HCT116 (cell line): ENCODE measurements at regions not wholly inside any gene's neighbourhood (a gene's known extent, or its start where the extent isn't known, plus 50 kb on each side); places are given as distances from the start of the nearest gene placed in this dataset.

Experiments used
- ATAC-seq: fragments of 200-7000 bp; cut with Tn5 transposase; 2 replicates; pipeline ENCODE4 v1.9.1; 2020; ENCODE audit warnings: mild to moderate bottlenecking, moderate library complexity
- BruUV-seq: library from RNA; stranded (reverse); fragments of 400-500 nt; replicated peaks from 2 replicates; lab custom pipeline; 2021; lab: Mats Ljungman, UMichigan
- CTCF ChIA-PET: fragments of 300-600 bp; sonication (Branson Sonifier 250); formaldehyde crosslinking; loops from one replicate; lab custom pipeline; 2021; ENCODE audit warnings: antibody characterized with exemption; lab: Charles Lee
- POLR2A ChIA-PET: fragments of 300-600, 350-600 bp; sonication (Branson Sonifier 250); formaldehyde crosslinking; loops from one replicate; lab custom pipeline; 2021; ENCODE audit warnings: antibody characterized with exemption; lab: Charles Lee
- RAD21 ChIA-PET, 2 experiments: fragments of 300-600 bp; sonication (Branson Sonifier 250); formaldehyde crosslinking; loops; one replicate each; lab custom pipeline; 2023; ENCODE audit warnings: low total read pairs in 2 of 2; ENCODE audit not compliant: uncharacterized antibody in 2 of 2, unreplicated experiment in 2 of 2, low non-redundant PET in 1 of 2; lab: Charles Lee
- DNase-seq: peaks from one replicate; pipeline ENCODE4 v3.0.0-alpha.2; 2010; ENCODE audit warnings: low read depth, low spot score
- H2AFZ ChIP-seq: fragments of 200-600 bp; shearing (Covaris generic), sonication (generic); 2 replicates; pipeline ENCODE4 v1.6.1; 2017; ENCODE audit warnings: low read depth, mixed run types, mixed read lengths, antibody characterized with exemption, low read length; ENCODE audit not compliant: poor library complexity, severe bottlenecking
- H3K27ac ChIP-seq: 2 replicates; pipeline ENCODE4 v1.5.1; 2012; ENCODE audit warnings: low read depth, low read length
- H3K27me3 ChIP-seq: fragments of 200-600 bp; sonication (generic); 2 replicates; pipeline ENCODE4 v1.6.1; 2016; ENCODE audit warnings: mixed run types, low read length, mixed read lengths; ENCODE audit not compliant: insufficient read depth
- H3K36me3 ChIP-seq, 2 experiments: fragments of 200-500 bp in 1 of 2; fragments of 200-600 bp in 1 of 2; sonication (Bioruptor generic) in 1 of 2; sonication (generic) in 1 of 2; 2 replicates each; pipeline versions ENCODE4 v1.5.1 to v1.6.1; 2014 to 2016; ENCODE audit warnings: low read length in 2 of 2, inconsistent platforms in 1 of 2, mixed read lengths in 1 of 2, mixed run types in 1 of 2; ENCODE audit not compliant: insufficient read depth in 2 of 2, control insufficient read depth in 1 of 2
- H3K4me1 ChIP-seq, 2 experiments: fragments of 200-600 bp in 1 of 2; sonication (generic) in 1 of 2; 2 replicates each; pipeline versions ENCODE4 v1.5.1 to v1.6.1; 2012 to 2017; ENCODE audit warnings: low read length in 2 of 2, inconsistent platforms in 1 of 2, mild to moderate bottlenecking in 1 of 2, mixed read lengths in 1 of 2, mixed run types in 1 of 2, moderate library complexity in 1 of 2; ENCODE audit not compliant: insufficient read depth in 2 of 2, control insufficient read depth in 1 of 2
- H3K4me2 ChIP-seq: fragments of 200-600 bp; sonication (generic); 2 replicates; pipeline ENCODE4 v1.6.1; 2017; ENCODE audit warnings: mixed run types, low read length, mixed read lengths
- H3K4me3 ChIP-seq, 2 experiments: fragments of 200-600 bp in 1 of 2; sonication (generic) in 1 of 2; replicated peaks in 1 of 2; 2 replicates each; pipeline ENCODE4 v1.5.1; 2011 to 2016; ENCODE audit warnings: low read length in 2 of 2, control low read depth in 1 of 2, low read depth in 1 of 2, mild to moderate bottlenecking in 1 of 2, mixed read lengths in 1 of 2, mixed run types in 1 of 2
- H3K79me2 ChIP-seq: fragments of 200-600 bp; sonication (generic); 2 replicates; pipeline ENCODE4 v1.6.1; 2017; ENCODE audit warnings: mild to moderate bottlenecking, mixed run types, low read length, moderate library complexity, mixed read lengths; ENCODE audit not compliant: insufficient read depth
- H3K9ac ChIP-seq: fragments of 200-600 bp; sonication (generic); 2 replicates; pipeline ENCODE4 v1.6.1; 2016; ENCODE audit warnings: low read length, mixed read lengths
- H3K9me2 ChIP-seq: fragments of 200-600 bp; sonication (generic), shearing (Covaris generic); 2 replicates; pipeline ENCODE4 v1.6.1; 2017; ENCODE audit warnings: mixed run types, mild to moderate bottlenecking, moderate library complexity; ENCODE audit not compliant: insufficient read depth
- H3K9me3 ChIP-seq, 2 experiments: fragments of 200-500 bp in 1 of 2; fragments of 200-600 bp in 1 of 2; sonication (Bioruptor generic) in 1 of 2; sonication (generic) in 1 of 2; 2 replicates each; pipeline ENCODE4 v1.6.1; 2014 to 2017; ENCODE audit warnings: low read length in 2 of 2, mixed read lengths in 2 of 2, inconsistent platforms in 1 of 2, low read depth in 1 of 2, mild to moderate bottlenecking in 1 of 2, mixed run types in 1 of 2, moderate library complexity in 1 of 2; ENCODE audit not compliant: control insufficient read depth in 1 of 2, insufficient read depth in 1 of 2
- H4K20me1 ChIP-seq: fragments of 200-600 bp; sonication (generic), shearing (Covaris generic); 2 replicates; pipeline ENCODE4 v1.6.1; 2017; ENCODE audit warnings: mixed run types, mild to moderate bottlenecking, moderate library complexity; ENCODE audit not compliant: insufficient read depth
- CBX3 ChIP-seq: IDR thresholded peaks from 2 replicates; pipeline ENCODE4 v1.6.1; 2012; ENCODE audit warnings: low read depth
- CEBPB ChIP-seq: IDR thresholded peaks from 2 replicates; pipeline ENCODE4 v1.6.1; 2012; ENCODE audit warnings: low read depth
- ELF1 ChIP-seq: IDR thresholded peaks from 2 replicates; pipeline ENCODE4 v1.6.1; 2012; ENCODE audit warnings: low read depth, borderline replicate concordance
- EZH2 ChIP-seq: fragments of 200-600 bp; sonication (generic); IDR thresholded peaks from 2 replicates; pipeline ENCODE4 v1.6.1; 2017; ENCODE audit warnings: antibody characterized with exemption, mixed run types
- EZH2phosphoT487 ChIP-seq: fragments of 200-600 bp; IDR thresholded peaks from 2 replicates; pipeline ENCODE4 v1.6.1; 2018; ENCODE audit warnings: antibody characterized with exemption, borderline replicate concordance
- JUND ChIP-seq: IDR thresholded peaks from 2 replicates; pipeline ENCODE4 v1.6.1; 2012
- RAD21 ChIP-seq: IDR thresholded peaks from 2 replicates; pipeline ENCODE4 v1.6.1; 2012; ENCODE audit warnings: low read depth, mild to moderate bottlenecking
- SRF ChIP-seq: IDR thresholded peaks from 2 replicates; pipeline ENCODE4 v1.6.1; 2012; ENCODE audit warnings: low read depth
- TCF7L2 ChIP-seq: IDR thresholded peaks from 2 replicates; pipeline ENCODE4 v1.7.0; 2011; ENCODE audit warnings: borderline replicate concordance, inconsistent platforms; ENCODE audit not compliant: insufficient read depth, insufficient read length; ENCODE audit errors: extremely low read depth
- YY1 ChIP-seq: IDR thresholded peaks from 2 replicates; pipeline ENCODE4 v1.6.1; 2011; ENCODE audit warnings: low read length, low read depth, moderate library complexity, mild to moderate bottlenecking; ENCODE audit not compliant: insufficient replicate concordance; ENCODE audit errors: extremely low read depth
- ZFX ChIP-seq: fragments of 450-650 bp; IDR thresholded peaks from 2 replicates; pipeline ENCODE4 v1.6.1; 2017
- intact Hi-C: fragments of 100-400 bp; cut with micrococcal nuclease; formaldehyde crosslinking; loops from 2 replicates; pipeline ENCODE4 v1.10.0; 2022
- TF ChIP-seq, protein P1 (sequence below), 3 experiments: fragments of 200-600 bp in 1 of 3; sonication (generic) in 1 of 3; IDR thresholded peaks in 2 of 3; conservative IDR thresholded peaks in 1 of 3; 2 replicates each; pipeline ENCODE4 v1.5.1; 2012 to 2017; ENCODE audit warnings: low read depth in 2 of 3, low read length in 2 of 3, antibody characterized with exemption in 1 of 3, borderline replicate concordance in 1 of 3, control low read depth in 1 of 3, mild to moderate bottlenecking in 1 of 3, mixed read lengths in 1 of 3, mixed run types in 1 of 3, moderate library complexity in 1 of 3; ENCODE audit not compliant: insufficient read depth in 1 of 3
- TF ChIP-seq, protein P2 (sequence below): IDR thresholded peaks from 2 replicates; pipeline ENCODE4 v1.6.1; 2012
- TF ChIP-seq, protein P3 (sequence below): IDR thresholded peaks from 2 replicates; pipeline ENCODE4 v1.6.1; 2012
- TF ChIP-seq, protein P4 (sequence below): IDR thresholded peaks from 2 replicates; pipeline ENCODE4 v1.6.1; 2012; ENCODE audit warnings: low read depth

DNA sequence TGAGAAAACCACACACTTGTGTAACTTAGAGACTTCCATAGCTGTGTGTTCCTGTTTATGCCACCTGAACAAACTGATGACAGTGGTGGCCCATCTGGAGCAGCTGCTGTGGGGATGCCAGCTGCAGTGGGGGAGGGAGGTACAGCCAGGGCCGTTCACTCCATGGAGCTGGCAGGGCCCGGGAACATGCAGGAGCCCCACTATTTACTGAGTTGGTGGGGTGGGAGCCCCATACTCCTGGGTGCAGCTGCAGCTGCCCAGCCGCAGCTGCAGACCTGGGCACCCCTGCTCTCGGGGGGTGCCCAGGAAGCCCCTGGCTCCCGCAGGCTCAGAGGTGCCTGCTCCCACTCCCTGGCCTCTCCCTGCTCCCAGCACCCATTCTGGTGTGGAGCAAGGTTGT lies 398.6 kb upstream of the RASGEF1B start:
- Histone ChIP-seq H3K4me1 (no peaks in the 10 kb centered on the region), H3K9me3 (no peaks in the 10 kb centered on the region), H2AFZ (no peak overlapping the region), H3K36me3 (no peaks in the 10 kb centered on the region), H3K4me2 (no peak overlapping the region), H3K9me2 (no peaks in the 10 kb centered on the region), H3K4me3 (no peak overlapping the region), H3K9ac (no peak overlapping the region), H4K20me1 (no peaks in the 10 kb centered on the region), H3K27me3 (peaks cover 9% of the 10 kb centered on the region; the same call in 1 of the 2 replicates), H3K79me2 (no peaks in the 10 kb centered on the region), H3K27ac (no peak overlapping the region)
- ChIA-PET RAD21 (no interaction called here), POLR2A (no interaction called here), CTCF (no interaction called here)
- intact Hi-C loops, result no loop called here
- no peak for DNase-seq
- TF ChIP-seq, protein P1, sequence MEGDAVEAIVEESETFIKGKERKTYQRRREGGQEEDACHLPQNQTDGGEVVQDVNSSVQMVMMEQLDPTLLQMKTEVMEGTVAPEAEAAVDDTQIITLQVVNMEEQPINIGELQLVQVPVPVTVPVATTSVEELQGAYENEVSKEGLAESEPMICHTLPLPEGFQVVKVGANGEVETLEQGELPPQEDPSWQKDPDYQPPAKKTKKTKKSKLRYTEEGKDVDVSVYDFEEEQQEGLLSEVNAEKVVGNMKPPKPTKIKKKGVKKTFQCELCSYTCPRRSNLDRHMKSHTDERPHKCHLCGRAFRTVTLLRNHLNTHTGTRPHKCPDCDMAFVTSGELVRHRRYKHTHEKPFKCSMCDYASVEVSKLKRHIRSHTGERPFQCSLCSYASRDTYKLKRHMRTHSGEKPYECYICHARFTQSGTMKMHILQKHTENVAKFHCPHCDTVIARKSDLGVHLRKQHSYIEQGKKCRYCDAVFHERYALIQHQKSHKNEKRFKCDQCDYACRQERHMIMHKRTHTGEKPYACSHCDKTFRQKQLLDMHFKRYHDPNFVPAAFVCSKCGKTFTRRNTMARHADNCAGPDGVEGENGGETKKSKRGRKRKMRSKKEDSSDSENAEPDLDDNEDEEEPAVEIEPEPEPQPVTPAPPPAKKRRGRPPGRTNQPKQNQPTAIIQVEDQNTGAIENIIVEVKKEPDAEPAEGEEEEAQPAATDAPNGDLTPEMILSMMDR (IDR thresholded peaks at IDR 0.05 in 2 of 3, conservative IDR thresholded peaks at IDR 0.05 in 1 of 3; ENCODE audit: borderline replicate concordance in 1 of 3, insufficient read depth in 1 of 3, low read depth in 2 of 3, low read length in 2 of 3), result no peak
- TF ChIP-seq CEBPB, result no peak
- no peak for TF ChIP-seq JUND
- no peak for TF ChIP-seq CBX3
- no peak for TF ChIP-seq ZFX
- TF ChIP-seq EZH2phosphoT487, result no peak
- no peak for TF ChIP-seq TCF7L2
- no peak for TF ChIP-seq SRF
- no peak for TF ChIP-seq RAD21
- no peak for TF ChIP-seq ELF1
- no peak for TF ChIP-seq EZH2
- TF ChIP-seq, protein P2, sequence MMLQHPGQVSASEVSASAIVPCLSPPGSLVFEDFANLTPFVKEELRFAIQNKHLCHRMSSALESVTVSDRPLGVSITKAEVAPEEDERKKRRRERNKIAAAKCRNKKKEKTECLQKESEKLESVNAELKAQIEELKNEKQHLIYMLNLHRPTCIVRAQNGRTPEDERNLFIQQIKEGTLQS, result no peak
- TF ChIP-seq, protein P3, sequence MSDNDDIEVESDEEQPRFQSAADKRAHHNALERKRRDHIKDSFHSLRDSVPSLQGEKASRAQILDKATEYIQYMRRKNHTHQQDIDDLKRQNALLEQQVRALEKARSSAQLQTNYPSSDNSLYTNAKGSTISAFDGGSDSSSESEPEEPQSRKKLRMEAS, result no peak
- TF ChIP-seq YY1, result no peak
- TF ChIP-seq, protein P4, sequence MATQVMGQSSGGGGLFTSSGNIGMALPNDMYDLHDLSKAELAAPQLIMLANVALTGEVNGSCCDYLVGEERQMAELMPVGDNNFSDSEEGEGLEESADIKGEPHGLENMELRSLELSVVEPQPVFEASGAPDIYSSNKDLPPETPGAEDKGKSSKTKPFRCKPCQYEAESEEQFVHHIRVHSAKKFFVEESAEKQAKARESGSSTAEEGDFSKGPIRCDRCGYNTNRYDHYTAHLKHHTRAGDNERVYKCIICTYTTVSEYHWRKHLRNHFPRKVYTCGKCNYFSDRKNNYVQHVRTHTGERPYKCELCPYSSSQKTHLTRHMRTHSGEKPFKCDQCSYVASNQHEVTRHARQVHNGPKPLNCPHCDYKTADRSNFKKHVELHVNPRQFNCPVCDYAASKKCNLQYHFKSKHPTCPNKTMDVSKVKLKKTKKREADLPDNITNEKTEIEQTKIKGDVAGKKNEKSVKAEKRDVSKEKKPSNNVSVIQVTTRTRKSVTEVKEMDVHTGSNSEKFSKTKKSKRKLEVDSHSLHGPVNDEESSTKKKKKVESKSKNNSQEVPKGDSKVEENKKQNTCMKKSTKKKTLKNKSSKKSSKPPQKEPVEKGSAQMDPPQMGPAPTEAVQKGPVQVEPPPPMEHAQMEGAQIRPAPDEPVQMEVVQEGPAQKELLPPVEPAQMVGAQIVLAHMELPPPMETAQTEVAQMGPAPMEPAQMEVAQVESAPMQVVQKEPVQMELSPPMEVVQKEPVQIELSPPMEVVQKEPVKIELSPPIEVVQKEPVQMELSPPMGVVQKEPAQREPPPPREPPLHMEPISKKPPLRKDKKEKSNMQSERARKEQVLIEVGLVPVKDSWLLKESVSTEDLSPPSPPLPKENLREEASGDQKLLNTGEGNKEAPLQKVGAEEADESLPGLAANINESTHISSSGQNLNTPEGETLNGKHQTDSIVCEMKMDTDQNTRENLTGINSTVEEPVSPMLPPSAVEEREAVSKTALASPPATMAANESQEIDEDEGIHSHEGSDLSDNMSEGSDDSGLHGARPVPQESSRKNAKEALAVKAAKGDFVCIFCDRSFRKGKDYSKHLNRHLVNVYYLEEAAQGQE, result no peak
- no TSS peak for BruUV-seq
- ATAC-seq, result no peak
